Prostate gland (tissue), 2 donors: ENCODE measurements at regions not wholly inside any gene's neighbourhood (a gene's known extent, or its start where the extent isn't known, plus 50 kb on each side); places are given as distances from the start of the nearest gene placed in this dataset.

Experiments
- POLR2A ChIP-seq: fragments of 450-650 bp; IDR thresholded peaks from one replicate; pipeline ENCODE4 v1.6.1; 2016; ENCODE audit warnings: antibody characterized with exemption, mild to moderate bottlenecking
- TF ChIP-seq, protein P1 (sequence below), 4 experiments: fragments of 200-600 bp in 2 of 4; fragments of 450-650 bp in 2 of 4; sonication (generic) in 2 of 4; IDR thresholded peaks; 1 replicate in 3 of 4; 2 replicates in 1 of 4; pipeline ENCODE4 v1.5.1; 2016 to 2019; ENCODE audit warnings: antibody characterized with exemption in 4 of 4, mild to moderate bottlenecking in 2 of 4, moderate library complexity in 2 of 4

DNA sequence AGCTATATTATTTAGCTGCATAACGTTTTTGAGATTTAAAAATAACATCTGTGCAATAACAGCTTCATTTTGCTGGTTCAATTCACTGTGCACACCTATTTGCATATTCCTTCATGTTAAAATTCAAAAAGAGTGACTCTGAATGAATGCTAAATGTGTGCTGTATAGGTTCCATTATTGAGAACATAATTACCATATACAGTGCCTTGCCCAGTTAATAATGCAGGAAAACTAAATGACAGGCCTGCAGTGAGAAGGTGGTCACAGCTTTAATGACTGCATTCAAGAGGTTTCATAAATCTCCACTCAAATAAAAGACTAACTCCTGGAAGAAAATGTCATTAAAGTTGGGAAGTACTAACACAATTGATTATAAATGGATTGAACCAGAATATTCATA lies 1183.2 kb upstream of the ADGRL3 start:
- no peak for TF ChIP-seq POLR2A
- TF ChIP-seq, protein P1, sequence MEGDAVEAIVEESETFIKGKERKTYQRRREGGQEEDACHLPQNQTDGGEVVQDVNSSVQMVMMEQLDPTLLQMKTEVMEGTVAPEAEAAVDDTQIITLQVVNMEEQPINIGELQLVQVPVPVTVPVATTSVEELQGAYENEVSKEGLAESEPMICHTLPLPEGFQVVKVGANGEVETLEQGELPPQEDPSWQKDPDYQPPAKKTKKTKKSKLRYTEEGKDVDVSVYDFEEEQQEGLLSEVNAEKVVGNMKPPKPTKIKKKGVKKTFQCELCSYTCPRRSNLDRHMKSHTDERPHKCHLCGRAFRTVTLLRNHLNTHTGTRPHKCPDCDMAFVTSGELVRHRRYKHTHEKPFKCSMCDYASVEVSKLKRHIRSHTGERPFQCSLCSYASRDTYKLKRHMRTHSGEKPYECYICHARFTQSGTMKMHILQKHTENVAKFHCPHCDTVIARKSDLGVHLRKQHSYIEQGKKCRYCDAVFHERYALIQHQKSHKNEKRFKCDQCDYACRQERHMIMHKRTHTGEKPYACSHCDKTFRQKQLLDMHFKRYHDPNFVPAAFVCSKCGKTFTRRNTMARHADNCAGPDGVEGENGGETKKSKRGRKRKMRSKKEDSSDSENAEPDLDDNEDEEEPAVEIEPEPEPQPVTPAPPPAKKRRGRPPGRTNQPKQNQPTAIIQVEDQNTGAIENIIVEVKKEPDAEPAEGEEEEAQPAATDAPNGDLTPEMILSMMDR (IDR thresholded peaks at IDR 0.05), result no peak
